Adrenal gland (tissue), 9 donors: ENCODE measurements at regions not wholly inside any gene's neighbourhood (a gene's known extent, or its start where the extent isn't known, plus 50 kb on each side); places are given as distances from the start of the nearest gene placed in this dataset.

Source experiments
- DNase-seq, 7 donors: peaks; one replicate each; pipeline ENCODE4 v3.0.0-alpha.2; 2019 to 2020
- H3K27ac ChIP-seq, 5 donors: fragments of 200-600 bp; sonication (generic) in 4 of 5; 1 replicate in 3 of 5; 2 replicates in 2 of 5; pipeline versions ENCODE4 v1.5.1 to v1.8.0; 2016 to 2020; ENCODE audit warnings: mild to moderate bottlenecking in 1 of 5
- H3K27me3 ChIP-seq: fragments of 200-600 bp; 2 replicates; pipeline ENCODE4 v1.8.0; 2021
- H3K36me3 ChIP-seq, 2 donors: fragments of 200-600 bp; replicated peaks in 1 of 2; 1 replicate in 1 of 2; 2 replicates in 1 of 2; pipeline versions ENCODE4 v1.5.1 to v1.8.0; 2018 to 2022
- H3K4me1 ChIP-seq, 2 donors: fragments of 200-600 bp; replicated peaks in 1 of 2; 1 replicate in 1 of 2; 2 replicates in 1 of 2; pipeline versions ENCODE4 v1.5.1 to v1.8.0; 2018 to 2021
- H3K4me3 ChIP-seq, 4 donors: fragments of 200-600 bp; sonication (generic) in 3 of 4; one replicate each; pipeline ENCODE4 v1.5.1; 2016 to 2018
- H3K9me3 ChIP-seq, 3 donors: fragments of 200-600 bp; sonication (generic) in 1 of 3; replicated peaks in 1 of 3; 1 replicate in 2 of 3; 2 replicates in 1 of 3; pipeline versions ENCODE4 v1.5.1 to v1.8.0; 2016 to 2021
- POLR2A ChIP-seq, 2 donors: fragments of 450-650 bp; IDR thresholded peaks; one replicate each; pipeline ENCODE4 v1.6.1; 2017; ENCODE audit warnings: antibody characterized with exemption in 2 of 2, mild to moderate bottlenecking in 2 of 2, moderate library complexity in 1 of 2
- WGBS, 4 donors: extraction: QIAGEN DNeasy Blood & Tissue Kit in 2 of 4; methylation state at CpG; one replicate each; pipeline versions ENCODE4 v1.1.5 to v1.1.7; 2013 to 2017; 5-methylcytosine and 5-hydroxymethylcytosine counted together
- intact Hi-C, 2 donors: fragments of 100-400 bp; cut with DNase I; formaldehyde crosslinking; loops; one replicate each; pipeline versions ENCODE4 v1.14.1 to v1.15.0; 2022 to 2023
- TF ChIP-seq, protein P1 (sequence below), 6 experiments: fragments of 450-650 bp in 4 of 6; fragments of 200-600 bp in 2 of 6; sonication (generic) in 1 of 6; IDR thresholded peaks; 1 replicate in 5 of 6; 2 replicates in 1 of 6; pipeline versions ENCODE4 v1.5.1 to v1.8.0; 2016 to 2021; ENCODE audit warnings: antibody characterized with exemption in 6 of 6, mild to moderate bottlenecking in 2 of 6, moderate library complexity in 1 of 6
- donor health status: healthy with polysubstance abuse.
- donor health status: Bipolar disorder and iron deficiency.
- donor health status: DM: yes; HTN: yes; CAD: no.
- donor health status: DM: no; HTN: no; CAD: no.
- donor health status: DM: no; HTN: no; CAD: no.

DNA sequence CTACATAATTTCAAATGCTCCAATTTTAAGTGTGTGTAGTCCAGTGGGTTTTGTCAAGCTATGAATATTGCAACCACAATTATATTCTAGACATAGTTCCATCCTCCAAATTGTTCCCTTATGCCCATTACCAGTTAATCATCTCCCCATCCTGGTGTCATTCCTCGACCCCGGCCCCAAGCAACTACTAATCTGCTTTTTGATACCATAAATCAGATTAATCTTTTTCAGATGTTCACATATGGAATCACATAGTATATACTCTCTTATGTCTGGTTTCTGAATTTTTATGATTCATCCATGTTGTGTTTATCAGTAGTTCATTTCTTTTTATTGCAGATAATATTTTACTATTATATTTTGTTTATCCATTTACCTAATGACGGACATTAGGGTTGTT is 148.4 kb upstream of the RORB start:
- no peaks in the 10 kb centered on the region for H3K36me3 ChIP-seq
- H3K27ac ChIP-seq = no peak overlapping the region
- H3K4me1 ChIP-seq = no peaks in the 10 kb centered on the region
- no peak for TF ChIP-seq POLR2A (IDR thresholded peaks at IDR 0.05)
- TF ChIP-seq, protein P1, sequence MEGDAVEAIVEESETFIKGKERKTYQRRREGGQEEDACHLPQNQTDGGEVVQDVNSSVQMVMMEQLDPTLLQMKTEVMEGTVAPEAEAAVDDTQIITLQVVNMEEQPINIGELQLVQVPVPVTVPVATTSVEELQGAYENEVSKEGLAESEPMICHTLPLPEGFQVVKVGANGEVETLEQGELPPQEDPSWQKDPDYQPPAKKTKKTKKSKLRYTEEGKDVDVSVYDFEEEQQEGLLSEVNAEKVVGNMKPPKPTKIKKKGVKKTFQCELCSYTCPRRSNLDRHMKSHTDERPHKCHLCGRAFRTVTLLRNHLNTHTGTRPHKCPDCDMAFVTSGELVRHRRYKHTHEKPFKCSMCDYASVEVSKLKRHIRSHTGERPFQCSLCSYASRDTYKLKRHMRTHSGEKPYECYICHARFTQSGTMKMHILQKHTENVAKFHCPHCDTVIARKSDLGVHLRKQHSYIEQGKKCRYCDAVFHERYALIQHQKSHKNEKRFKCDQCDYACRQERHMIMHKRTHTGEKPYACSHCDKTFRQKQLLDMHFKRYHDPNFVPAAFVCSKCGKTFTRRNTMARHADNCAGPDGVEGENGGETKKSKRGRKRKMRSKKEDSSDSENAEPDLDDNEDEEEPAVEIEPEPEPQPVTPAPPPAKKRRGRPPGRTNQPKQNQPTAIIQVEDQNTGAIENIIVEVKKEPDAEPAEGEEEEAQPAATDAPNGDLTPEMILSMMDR (IDR thresholded peaks at IDR 0.05) = no peak
- H3K4me3 ChIP-seq = no peak overlapping the region
- intact Hi-C loops = no loop called here
- no peak for DNase-seq
- no peaks in the 10 kb centered on the region for H3K9me3 ChIP-seq
- H3K27me3 ChIP-seq = no peaks in the 10 kb centered on the region
- WGBS, 4 donors = 63 to 76% (median 75%) methylated on average over 3 of the region's 3 CpGs

DNA sequence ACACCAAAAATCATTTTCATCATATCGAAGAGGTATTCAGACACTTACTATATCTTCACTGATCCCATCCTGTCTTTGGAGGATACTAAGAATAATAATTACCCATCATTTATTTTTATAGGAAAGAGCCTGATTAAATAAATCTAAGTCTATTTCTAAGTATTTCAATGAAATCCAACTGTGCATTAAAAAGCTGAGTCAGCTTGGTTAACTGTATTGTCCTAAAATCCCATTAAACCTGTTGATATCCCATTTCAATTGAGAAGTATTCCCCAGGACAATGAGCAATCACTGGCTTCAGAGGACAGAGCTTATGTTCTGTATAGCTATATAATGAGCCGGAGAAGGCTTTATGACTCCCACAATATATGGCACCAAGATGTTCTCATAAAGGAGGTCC is 142.0 kb upstream of the RORB start:
- no peak for DNase-seq
- no peak overlapping the region for H3K27ac ChIP-seq
- no peaks in the 10 kb centered on the region for H3K36me3 ChIP-seq
- H3K4me1 ChIP-seq = no peaks in the 10 kb centered on the region
- intact Hi-C loops = no loop called here
- H3K27me3 ChIP-seq = no peaks in the 10 kb centered on the region
- no peak overlapping the region for H3K4me3 ChIP-seq
- H3K9me3 ChIP-seq = no peaks in the 10 kb centered on the region
- WGBS, 4 donors = 86 to 90% (median 87%) methylated on average over 2 of the region's 2 CpGs
- TF ChIP-seq POLR2A (IDR thresholded peaks at IDR 0.05) = no peak
- TF ChIP-seq, protein P1 (IDR thresholded peaks at IDR 0.05) = no peak

DNA sequence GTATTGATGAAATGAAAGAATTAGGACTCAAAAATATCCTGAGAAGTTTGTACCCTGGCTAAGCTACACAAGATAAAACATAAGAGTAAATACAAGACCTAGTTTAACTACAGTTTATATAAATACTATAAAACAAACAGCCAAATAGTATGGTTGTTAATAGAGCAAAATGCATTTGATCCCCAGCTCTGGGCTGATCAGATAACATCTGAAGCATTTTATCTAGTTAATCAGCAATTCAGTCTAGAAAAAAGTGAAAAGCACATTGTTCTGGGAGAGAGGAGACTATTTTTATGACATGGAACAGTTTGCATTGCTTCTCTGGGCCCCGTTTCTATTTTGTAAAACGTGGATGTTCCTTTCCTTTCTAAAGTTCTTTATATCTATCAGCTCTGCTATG is 139.6 kb upstream of the RORB start:
- Histone ChIP-seq H3K4me3 (no peak overlapping the region), H3K36me3 (no peaks in the 10 kb centered on the region), H3K27ac (no peak overlapping the region), H3K27me3 (no peaks in the 10 kb centered on the region), H3K9me3 (no peaks in the 10 kb centered on the region), H3K4me1 (no peaks in the 10 kb centered on the region)
- no peak for TF ChIP-seq POLR2A (IDR thresholded peaks at IDR 0.05)
- TF ChIP-seq, protein P1 (IDR thresholded peaks at IDR 0.05) = no peak
- intact Hi-C loops = no loop called here
- 48 to 58% (median 54%) methylated on average over 2 of the region's 2 CpGs for WGBS, 4 donors
- no peak for DNase-seq

DNA sequence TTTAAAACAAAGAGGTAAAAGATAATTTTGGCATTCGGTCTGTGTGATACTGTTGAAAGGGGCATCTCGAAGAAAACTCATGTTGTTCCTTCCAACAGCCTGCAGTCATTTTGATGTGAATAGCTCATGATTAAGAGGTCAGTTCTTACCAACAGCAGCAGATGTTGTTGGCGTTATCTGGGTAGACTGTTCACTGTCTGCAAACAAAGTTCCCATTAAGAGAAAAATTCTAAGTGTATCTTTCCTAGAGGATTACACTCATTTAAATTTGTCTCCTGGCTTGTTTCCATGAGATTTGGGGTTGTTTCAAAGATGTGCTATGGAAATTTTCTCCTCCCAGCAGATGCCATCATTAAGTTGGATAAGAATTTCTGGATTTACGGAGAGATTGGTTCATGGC is 138.2 kb upstream of the RORB start:
- Histone ChIP-seq H3K4me1 (no peaks in the 10 kb centered on the region), H3K27ac (no peak overlapping the region), H3K36me3 (no peaks in the 10 kb centered on the region), H3K4me3 (no peak overlapping the region), H3K9me3 (peaks cover 0 to 4% (median 0%) of the 10 kb centered on the region in 3 donors), H3K27me3 (no peaks in the 10 kb centered on the region)
- TF ChIP-seq, protein P1 (IDR thresholded peaks at IDR 0.05) = no peak
- TF ChIP-seq POLR2A (IDR thresholded peaks at IDR 0.05) = no peak
- intact Hi-C loops = no loop called here
- DNase-seq = no peak
- 68 to 71% (median 70%) methylated on average over 4 of the region's 4 CpGs for WGBS, 4 donors
